Endothelial cell of umbilical vein (primary cell): ENCODE measurements at regions not wholly inside any gene's neighbourhood (a gene's known extent, or its start where the extent isn't known, plus 50 kb on each side); places are given as distances from the start of the nearest gene placed in this dataset.

ENCODE experiments used
- POLR2A ChIP-seq: IDR thresholded peaks from 2 replicates; pipeline ENCODE4 v1.6.1; 2012; ENCODE audit warnings: low read depth, mild to moderate bottlenecking, control low read depth, low read length
- POLR2AphosphoS5 ChIP-seq: IDR thresholded peaks from 2 replicates; pipeline ENCODE4 v1.6.1; 2012; ENCODE audit warnings: low read depth, mild to moderate bottlenecking, control low read depth, low read length, moderate library complexity; ENCODE audit not compliant: insufficient read depth
- TF ChIP-seq, protein P1 (sequence below), 2 donors: IDR thresholded peaks; 1 replicate in 1 of 2; 2 replicates in 1 of 2; pipeline ENCODE4 v1.5.1; 2011; ENCODE audit warnings: low read length in 2 of 2, mild to moderate bottlenecking in 2 of 2, moderate library complexity in 2 of 2, control low read depth in 1 of 2, inconsistent platforms in 1 of 2, low read depth in 1 of 2; ENCODE audit not compliant: insufficient read depth in 1 of 2; ENCODE audit errors: extremely low read depth in 1 of 2
- TF ChIP-seq, protein P2 (sequence below): IDR thresholded peaks from 2 replicates; pipeline ENCODE4 v1.6.1; 2011; ENCODE audit not compliant: insufficient read depth, insufficient read length

DNA sequence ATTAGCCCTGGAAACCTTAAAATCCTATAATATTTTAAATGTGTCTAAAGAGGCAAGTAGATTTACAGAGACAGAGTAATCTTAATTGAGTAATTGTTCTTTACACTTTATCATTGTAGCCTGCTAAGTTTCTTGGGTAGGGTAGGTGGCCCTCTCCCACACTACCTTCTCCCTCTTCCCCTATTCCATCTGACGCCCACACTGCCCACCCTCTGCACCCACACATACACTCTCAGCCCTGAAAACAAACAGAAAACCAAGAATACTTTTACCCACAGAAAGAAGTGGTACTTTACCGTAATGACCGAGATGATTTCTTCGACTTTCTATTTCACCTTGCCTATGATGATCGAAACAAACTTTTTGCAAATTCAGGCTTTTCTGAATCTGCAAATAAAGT is 320.4 kb upstream of the OBI1 start:
- TF ChIP-seq, protein P1, sequence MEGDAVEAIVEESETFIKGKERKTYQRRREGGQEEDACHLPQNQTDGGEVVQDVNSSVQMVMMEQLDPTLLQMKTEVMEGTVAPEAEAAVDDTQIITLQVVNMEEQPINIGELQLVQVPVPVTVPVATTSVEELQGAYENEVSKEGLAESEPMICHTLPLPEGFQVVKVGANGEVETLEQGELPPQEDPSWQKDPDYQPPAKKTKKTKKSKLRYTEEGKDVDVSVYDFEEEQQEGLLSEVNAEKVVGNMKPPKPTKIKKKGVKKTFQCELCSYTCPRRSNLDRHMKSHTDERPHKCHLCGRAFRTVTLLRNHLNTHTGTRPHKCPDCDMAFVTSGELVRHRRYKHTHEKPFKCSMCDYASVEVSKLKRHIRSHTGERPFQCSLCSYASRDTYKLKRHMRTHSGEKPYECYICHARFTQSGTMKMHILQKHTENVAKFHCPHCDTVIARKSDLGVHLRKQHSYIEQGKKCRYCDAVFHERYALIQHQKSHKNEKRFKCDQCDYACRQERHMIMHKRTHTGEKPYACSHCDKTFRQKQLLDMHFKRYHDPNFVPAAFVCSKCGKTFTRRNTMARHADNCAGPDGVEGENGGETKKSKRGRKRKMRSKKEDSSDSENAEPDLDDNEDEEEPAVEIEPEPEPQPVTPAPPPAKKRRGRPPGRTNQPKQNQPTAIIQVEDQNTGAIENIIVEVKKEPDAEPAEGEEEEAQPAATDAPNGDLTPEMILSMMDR (IDR thresholded peaks at IDR 0.05; ENCODE audit: extremely low read depth in 1 of 2, insufficient read depth in 1 of 2, low read depth in 1 of 2, low read length in 2 of 2): no peak
- TF ChIP-seq, protein P2, sequence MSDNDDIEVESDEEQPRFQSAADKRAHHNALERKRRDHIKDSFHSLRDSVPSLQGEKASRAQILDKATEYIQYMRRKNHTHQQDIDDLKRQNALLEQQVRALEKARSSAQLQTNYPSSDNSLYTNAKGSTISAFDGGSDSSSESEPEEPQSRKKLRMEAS: no peak
- no peak for TF ChIP-seq POLR2A
- TF ChIP-seq POLR2AphosphoS5: no peak
